ENCODE measurements at regions not wholly inside any gene's neighbourhood (a gene's known extent, or its start where the extent isn't known, plus 50 kb on each side); places are given as distances from the start of the nearest gene placed in this dataset.

- Histone ChIP-seq H3K4me2 (ENCODE audit: insufficient read depth, insufficient read length, low read length) (no peak overlapping the region), H3K56ac (ENCODE audit: insufficient read length, low read depth, low read length) (no peak overlapping the region), H3K23ac (ENCODE audit: insufficient read length, low read depth, low read length) (no peak overlapping the region), H3K27me3 (ENCODE audit: insufficient read depth, low read length) (no peaks in the 10 kb centered on the region), H3K9ac (ENCODE audit: extremely low read depth, insufficient read length, low read length) (no peak overlapping the region), H2BK20ac (ENCODE audit: low read depth, low read length, poor library complexity, severe bottlenecking) (no peak overlapping the region), H3K79me2 (ENCODE audit: insufficient read depth, low read length) (no peaks in the 10 kb centered on the region), H4K8ac (replicated peaks; ENCODE audit: insufficient read length, low read depth, low read length) (no peak overlapping the region), H3K14ac (ENCODE audit: insufficient read depth, low read length) (no peak overlapping the region), H3K27ac (ENCODE audit: insufficient read length, low read depth, low read length) (no peak overlapping the region), H4K20me1 (ENCODE audit: control insufficient read depth, insufficient read depth, insufficient read length) (no peaks in the 10 kb centered on the region), H2BK12ac (ENCODE audit: insufficient read length, low read depth, low read length) (no peak overlapping the region), H3K4ac (ENCODE audit: low read depth, low read length) (no peak overlapping the region), H2BK5ac (ENCODE audit: insufficient read length, low read length) (no peak overlapping the region), H2AFZ (ENCODE audit: low read length) (no peak overlapping the region), H3K18ac (ENCODE audit: insufficient read length, low read depth, low read length) (no peak overlapping the region), H2BK120ac (ENCODE audit: low read depth, low read length, poor library complexity, severe bottlenecking) (no peak overlapping the region), H4K5ac (ENCODE audit: insufficient read length, low read depth, low read length) (no peak overlapping the region), H2BK15ac (ENCODE audit: low read depth, low read length) (no peak overlapping the region), H3K4me1 (ENCODE audit: insufficient read depth, low read length) (no peaks in the 10 kb centered on the region), H2AK5ac (ENCODE audit: insufficient read length, low read length) (no peak overlapping the region), H3K79me1 (ENCODE audit: insufficient read depth, low read depth, low read length, poor library complexity, severe bottlenecking) (no peaks in the 10 kb centered on the region), H3K9me3 (ENCODE audit: control insufficient read depth, low read depth, low read length) (no peaks in the 10 kb centered on the region), H3T11ph (ENCODE audit: low read length) (no peak overlapping the region), H4K91ac (ENCODE audit: insufficient read length, low read depth, low read length) (no peak overlapping the region), H3K23me2 (ENCODE audit: insufficient read length, low read depth, low read length, poor library complexity, severe bottlenecking) (no peaks in the 10 kb centered on the region)
- no peak for DNase-seq
- no peaks in the 10 kb centered on the region for H3K9me3 Mint-ChIP-seq
- peaks cover 0 to 4% (median 0%) of the 10 kb centered on the region in 3 experiments; a peak in 2 of 7 replicates for H3K36me3 Mint-ChIP-seq (ENCODE audit: insufficient read depth in 1 of 3, low read depth in 3 of 3)
- H3K4me1 Mint-ChIP-seq, result peaks cover 5 to 8% of the 10 kb centered on the region in 2 experiments; a peak in 1 of 4 replicates
- WGBS (ENCODE audit: extremely low coverage, insufficient read length, low lambda C conversion rate), result no CpG with 5 or more reads among the region's 2 CpGs
- no peak overlapping the region for H3K4me3 Mint-ChIP-seq
- no peaks in the 10 kb centered on the region for H3K27me3 Mint-ChIP-seq (ENCODE audit: low read depth)
- no peak overlapping the region for H3K27ac Mint-ChIP-seq
- no peak for TF ChIP-seq CTCF (conservative IDR thresholded peaks at IDR 0.05)
These were observed 1054.3 kb downstream of the EPHA7 start for GRCh38 chr6:92364948-92365541.

All from H9 (cell line).